ENCODE measurements at regions not wholly inside any gene's neighbourhood (a gene's known extent, or its start where the extent isn't known, plus 50 kb on each side); places are given as distances from the start of the nearest gene placed in this dataset.
"Not testable (repeated sequence)": the region's sequence is repeated elsewhere in the genome, so short reads cannot be mapped to it uniquely, and the experiment has no call there.

GRCh38 chr20:54922096-54922495 is 446.7 kb downstream of the DOK5 start:
- peaks cover 3% of the 10 kb centered on the region for H3K27me3 Mint-ChIP-seq (ENCODE audit: low read depth)
- no peak overlapping the region for H3K4me3 Mint-ChIP-seq

GRCh38 chr20:54920491-54920890 is 445.1 kb downstream of the DOK5 start:
- Mint-ChIP-seq H3K27ac (no peak overlapping the region), H3K4me1 (no peaks in the 10 kb centered on the region), H3K36me3 (ENCODE audit: low read depth) (no peaks in the 10 kb centered on the region), H3K4me3 (no peak overlapping the region), H3K9me3 (no peaks in the 10 kb centered on the region), H3K27me3 (ENCODE audit: low read depth) (peaks cover 3% of the 10 kb centered on the region)
- TF ChIP-seq CTCF (IDR thresholded peaks at IDR 0.05; ENCODE audit: unreplicated experiment in 3 of 3): no peak

More at GRCh38 chr20:54922096-54922495, 446.7 kb downstream of the DOK5 start:
- no peak for TF ChIP-seq CTCF (IDR thresholded peaks at IDR 0.05; ENCODE audit: unreplicated experiment in 3 of 3)
- no peaks in the 10 kb centered on the region for H3K36me3 Mint-ChIP-seq (ENCODE audit: low read depth)
- no peak overlapping the region for H3K27ac Mint-ChIP-seq
- H3K4me1 Mint-ChIP-seq: no peaks in the 10 kb centered on the region
- H3K9me3 Mint-ChIP-seq: no peaks in the 10 kb centered on the region

GRCh38 chr20:54918993-54919392 is 443.6 kb downstream of the DOK5 start:
- not testable (repeated sequence) for H3K4me3 Mint-ChIP-seq; H3K9me3 Mint-ChIP-seq; H3K27me3 Mint-ChIP-seq (ENCODE audit: low read depth); H3K4me1 Mint-ChIP-seq; H3K27ac Mint-ChIP-seq; H3K36me3 Mint-ChIP-seq (ENCODE audit: low read depth)

GRCh38 chr20:54914995-54915394 is 439.6 kb downstream of the DOK5 start:
- no peaks in the 10 kb centered on the region for H3K36me3 Mint-ChIP-seq (ENCODE audit: low read depth)
- H3K4me3 Mint-ChIP-seq: no peak overlapping the region
- H3K27me3 Mint-ChIP-seq (ENCODE audit: low read depth): no peaks in the 10 kb centered on the region
- TF ChIP-seq CTCF (IDR thresholded peaks at IDR 0.05; ENCODE audit: unreplicated experiment in 3 of 3): no peak
- H3K9me3 Mint-ChIP-seq: peaks cover 2% of the 10 kb centered on the region
- no peaks in the 10 kb centered on the region for H3K4me1 Mint-ChIP-seq
- no peak overlapping the region for H3K27ac Mint-ChIP-seq

- peaks cover 21% of the 10 kb centered on the region for H3K9me3 Mint-ChIP-seq
- no peaks in the 10 kb centered on the region for H3K27me3 Mint-ChIP-seq (ENCODE audit: low read depth)
- no peak overlapping the region for H3K4me3 Mint-ChIP-seq
- no peak overlapping the region for H3K27ac Mint-ChIP-seq
- no peak for TF ChIP-seq CTCF (IDR thresholded peaks at IDR 0.05; ENCODE audit: unreplicated experiment in 3 of 3)
- H3K36me3 Mint-ChIP-seq (ENCODE audit: low read depth): no peaks in the 10 kb centered on the region
- no peaks in the 10 kb centered on the region for H3K4me1 Mint-ChIP-seq
These were observed 434.3 kb downstream of the DOK5 start for GRCh38 chr20:54909702-54910101.

GRCh38 chr20:54906134-54906533 is 430.7 kb downstream of the DOK5 start:
- not testable (repeated sequence) for H3K36me3 Mint-ChIP-seq (ENCODE audit: low read depth); H3K4me3 Mint-ChIP-seq; H3K27ac Mint-ChIP-seq; H3K27me3 Mint-ChIP-seq (ENCODE audit: low read depth); H3K4me1 Mint-ChIP-seq
- peaks cover 31% of the 10 kb centered on the region for H3K9me3 Mint-ChIP-seq

GRCh38 chr20:54897787-54898186 is 422.4 kb downstream of the DOK5 start:
- Mint-ChIP-seq H3K4me1 (no peaks in the 10 kb centered on the region), H3K27ac (no peak overlapping the region), H3K4me3 (no peak overlapping the region), H3K27me3 (ENCODE audit: low read depth) (peaks cover 7% of the 10 kb centered on the region), H3K9me3 (peaks cover 8% of the 10 kb centered on the region), H3K36me3 (ENCODE audit: low read depth) (no peaks in the 10 kb centered on the region)
- TF ChIP-seq CTCF (IDR thresholded peaks at IDR 0.05; ENCODE audit: unreplicated experiment in 3 of 3): no peak
